ENCODE measurements at regions not wholly inside any gene's neighbourhood (a gene's known extent, or its start where the extent isn't known, plus 50 kb on each side); places are given as distances from the start of the nearest gene placed in this dataset.

GRCh38 chr4:38318737-38319455 lies 345.1 kb upstream of the KLF3 start (continued):
- TF ChIP-seq SRF (IDR thresholded peaks at IDR 0.05; ENCODE audit: low read depth) (peak; percentile 74; the same call in 1 of the 2 replicates), CEBPB (IDR thresholded peaks at IDR 0.05; ENCODE audit: low read depth) (0 out of 2 replicates have a peak, but pooled peaks have one; percentile 17), YY1 (IDR thresholded peaks at IDR 0.05; ENCODE audit: extremely low read depth, insufficient replicate concordance, low read depth, low read length) (peak; percentile 31), ELF1 (IDR thresholded peaks at IDR 0.05; ENCODE audit: borderline replicate concordance, low read depth) (peak; percentile 40; the same call in 1 of the 2 replicates)

GRCh38 chr4:38319456-38320342 lies 344.3 kb upstream of the KLF3 start:
- H3K36me3 ChIP-seq (ENCODE audit: control insufficient read depth in 1 of 2, insufficient read depth in 2 of 2, low read length in 2 of 2): no peaks in the 10 kb centered on the region
- no peaks in the 10 kb centered on the region for H3K9me3 ChIP-seq (ENCODE audit: control insufficient read depth in 1 of 2, insufficient read depth in 1 of 2, low read depth in 1 of 2, low read length in 2 of 2)
- TF ChIP-seq CEBPB (IDR thresholded peaks at IDR 0.05; ENCODE audit: low read depth) (no peak), ZNF274 (IDR thresholded peaks at IDR 0.05; ENCODE audit: low read depth, low read length) (no peak), YY1 (IDR thresholded peaks at IDR 0.05; ENCODE audit: extremely low read depth, insufficient replicate concordance, low read depth, low read length) (no peak), CTCF (IDR thresholded peaks at IDR 0.05 in 2 of 3, conservative IDR thresholded peaks at IDR 0.05 in 1 of 3; ENCODE audit: borderline replicate concordance in 1 of 3, insufficient read depth in 1 of 3, low read depth in 2 of 3, low read length in 2 of 3) (peak; percentile 72 to 99 (median 98)), ZFX (IDR thresholded peaks at IDR 0.05) (peak; percentile 30; the same call in 1 of the 2 replicates), RAD21 (IDR thresholded peaks at IDR 0.05; ENCODE audit: low read depth) (peak; percentile 92), EGR1 (IDR thresholded peaks at IDR 0.05; ENCODE audit: low read depth) (no peak; the same call in 1 of the 2 replicates), CBX3 (IDR thresholded peaks at IDR 0.05; ENCODE audit: low read depth) (peak; percentile 49), SP1 (IDR thresholded peaks at IDR 0.05; ENCODE audit: low read depth) (peak; percentile 13; the same call in 1 of the 2 replicates), FOSL1 (IDR thresholded peaks at IDR 0.05; ENCODE audit: low read depth) (0 out of 2 replicates have a peak, but pooled peaks have one; percentile 6), MAX (IDR thresholded peaks at IDR 0.05) (peak; percentile 70), POLR2AphosphoS5 (IDR thresholded peaks at IDR 0.05; ENCODE audit: low read depth, low read length) (0 out of 2 replicates have a peak, but pooled peaks have one; percentile 19)
- H3K27me3 ChIP-seq (ENCODE audit: insufficient read depth, low read length): no peaks in the 10 kb centered on the region
- DNase-seq (ENCODE audit: low read depth, low spot score) (no peak), ATAC-seq (peak; percentile 70)
- peak overlapping the region; percentile 46 for H3K9ac ChIP-seq (ENCODE audit: low read length)
- peak overlapping the region; percentile 63 for H3K27ac ChIP-seq (ENCODE audit: low read depth, low read length)
- ChIA-PET POLR2A (interaction anchor here (0.9 to 2.3 kb wide), 7 partner anchors 127 to 409 kb away, joined by 3 to 9 read pairs (median 4); no protein-coding TSS in a partner anchor), CTCF (interaction anchor here (0.6 to 2.9 kb wide), 17 partner anchors 8 to 409 kb away, joined by 3 to 42 read pairs (median 3); no protein-coding TSS in a partner anchor), RAD21 (ENCODE audit: low non-redundant PET in 1 of 2, low total read pairs in 2 of 2, uncharacterized antibody in 2 of 2, unreplicated experiment in 2 of 2) (interaction anchor here (0.6 to 2.0 kb wide), 10 partner anchors 34 to 411 kb away, joined by 3 to 14 read pairs (median 4); no protein-coding TSS in a partner anchor)
- intact Hi-C loops (cut with micrococcal nuclease): loop anchor here (1.0 to 2.0 kb wide), 4 partner anchors 131 to 409 kb away; no protein-coding TSS in a partner anchor
- H3K4me2 ChIP-seq (ENCODE audit: low read length): peak overlapping the region; percentile 64
- H3K4me1 ChIP-seq (ENCODE audit: control insufficient read depth in 1 of 2, insufficient read depth in 2 of 2, low read length in 2 of 2): peaks cover 19 to 43% of the 10 kb centered on the region in 2 experiments
- H4K20me1 ChIP-seq (ENCODE audit: insufficient read depth): no peaks in the 10 kb centered on the region
- peak overlapping the region; percentile 90 for H2AFZ ChIP-seq (ENCODE audit: low read depth, low read length, poor library complexity, severe bottlenecking)
- H3K9me2 ChIP-seq (ENCODE audit: insufficient read depth): no peaks in the 10 kb centered on the region
- BruUV-seq (replicated peaks): no TSS peak
- H3K4me3 ChIP-seq (replicated peaks in 1 of 2; ENCODE audit: low read depth in 1 of 2, low read length in 2 of 2): peak overlapping the region in 1 of 2 experiments; percentile 29; a peak in 2 of 4 replicates
- H3K79me2 ChIP-seq (ENCODE audit: insufficient read depth, low read length): no peaks in the 10 kb centered on the region
